Neural progenitor cell (in vitro differentiated cells): ENCODE measurements at regions not wholly inside any gene's neighbourhood (a gene's known extent, or its start where the extent isn't known, plus 50 kb on each side); places are given as distances from the start of the nearest gene placed in this dataset.

Experiments
- DNase-seq: peaks from one replicate; pipeline ENCODE4 v3.0.0-alpha.2; 2016; ENCODE audit warnings: low spot score
- H2AFZ ChIP-seq: fragments of 200-600 bp; sonication (generic); replicated peaks from 2 replicates; pipeline ENCODE4 v1.6.1; 2016; ENCODE audit warnings: antibody characterized with exemption
- H3F3A ChIP-seq: fragments of 200-600 bp; sonication (generic); 2 replicates; pipeline ENCODE4 v1.6.1; 2016; ENCODE audit warnings: antibody characterized with exemption, low read depth
- H3K27ac ChIP-seq: fragments of 200-600 bp; sonication (generic); 2 replicates; pipeline ENCODE4 v1.5.1; 2016; ENCODE audit warnings: mild to moderate bottlenecking
- H3K27me3 ChIP-seq: fragments of 200-600 bp; sonication (generic); 2 replicates; pipeline ENCODE4 v1.6.1; 2016; ENCODE audit warnings: mild to moderate bottlenecking, moderate library complexity
- H3K36me3 ChIP-seq: fragments of 200-600 bp; sonication (generic); 2 replicates; pipeline ENCODE4 v1.5.1; 2016
- H3K4me1 ChIP-seq: fragments of 200-600 bp; sonication (generic); 2 replicates; pipeline ENCODE4 v1.6.1; 2016; ENCODE audit warnings: mixed run types
- H3K4me2 ChIP-seq: fragments of 200-600 bp; sonication (generic); 2 replicates; pipeline ENCODE4 v1.6.1; 2016
- H3K4me3 ChIP-seq: fragments of 200-600 bp; sonication (generic); 2 replicates; pipeline ENCODE4 v1.5.1; 2016
- H3K79me2 ChIP-seq: fragments of 200-600 bp; sonication (generic); 2 replicates; pipeline ENCODE4 v1.6.1; 2016; ENCODE audit warnings: low read depth
- H3K9ac ChIP-seq: fragments of 200-600 bp; sonication (generic); 2 replicates; pipeline ENCODE4 v1.6.1; 2016
- H3K9me3 ChIP-seq: fragments of 200-600 bp; sonication (generic); 2 replicates; pipeline ENCODE4 v1.5.1; 2016; ENCODE audit warnings: low read depth
- H4K20me1 ChIP-seq: fragments of 200-600 bp; sonication (generic); 2 replicates; pipeline ENCODE4 v1.6.1; 2016; ENCODE audit warnings: low read depth
- H3K27ac Mint-ChIP-seq: 3 replicates; pipeline ENCODE4 v1.8.0; 2021; ENCODE audit warnings: mixed read lengths
- H3K27me3 Mint-ChIP-seq: 2 replicates; pipeline ENCODE4 v1.8.0; 2022; ENCODE audit warnings: low read depth, mild to moderate bottlenecking, inconsistent platforms, moderate library complexity, mixed read lengths; ENCODE audit not compliant: insufficient read depth
- H3K36me3 Mint-ChIP-seq: 3 replicates; pipeline ENCODE4 v1.8.0; 2021; ENCODE audit warnings: mixed read lengths
- H3K4me1 Mint-ChIP-seq: 3 replicates; pipeline ENCODE4 v1.8.0; 2021; ENCODE audit warnings: mixed read lengths
- H3K4me3 Mint-ChIP-seq: 3 replicates; pipeline ENCODE4 v1.8.0; 2021; ENCODE audit warnings: mild to moderate bottlenecking, moderate library complexity, mixed read lengths
- H3K9me3 Mint-ChIP-seq: 3 replicates; pipeline ENCODE4 v1.8.0; 2020; ENCODE audit warnings: mixed read lengths
- CTCF ChIP-seq: fragments of 200-600 bp; sonication (generic); IDR thresholded peaks from 2 replicates; pipeline ENCODE4 v1.5.1; 2017; ENCODE audit warnings: antibody characterized with exemption, mild to moderate bottlenecking
- EZH2 ChIP-seq: fragments of 200-600 bp; sonication (generic); IDR thresholded peaks from 2 replicates; pipeline ENCODE4 v1.6.1; 2017; ENCODE audit warnings: antibody characterized with exemption, mild to moderate bottlenecking, moderate library complexity
- EZH2phosphoT487 ChIP-seq: fragments of 200-600 bp; sonication (generic); IDR thresholded peaks from 2 replicates; pipeline ENCODE4 v1.6.1; 2017; ENCODE audit warnings: antibody characterized with exemption

DNA sequence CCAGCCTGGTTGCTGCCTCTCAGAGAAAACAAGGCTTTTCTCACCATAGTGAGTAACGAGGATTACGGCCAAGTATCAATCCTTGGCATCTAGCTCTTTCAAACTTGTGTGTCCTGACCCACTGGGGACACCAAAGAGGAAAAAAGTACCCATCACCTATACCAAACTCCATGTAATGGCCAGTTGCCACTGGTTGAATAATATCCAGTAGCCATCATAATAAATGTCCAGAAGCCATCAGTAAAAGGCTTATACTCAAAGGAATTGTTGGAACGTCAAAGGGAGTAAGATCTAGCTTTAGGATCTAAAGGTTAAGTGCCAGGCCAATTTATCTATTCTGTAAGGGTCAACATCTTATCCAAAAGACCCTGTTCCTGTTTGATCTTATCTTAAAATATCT, 91.1 kb downstream of the PTPRS start:
- TF ChIP-seq CTCF (no peak), EZH2 (no peak), EZH2phosphoT487 (no peak)
- Histone ChIP-seq H4K20me1 (peaks cover 33% of the 10 kb centered on the region), H3K4me1 (peaks cover 7% of the 10 kb centered on the region), H3K4me2 (no peak overlapping the region), H3K4me3 (no peak overlapping the region), H3K27me3 (no peaks in the 10 kb centered on the region), H2AFZ (no peak overlapping the region), H3K79me2 (no peaks in the 10 kb centered on the region), H3K9ac (no peak overlapping the region), H3K36me3 (peaks cover 8% of the 10 kb centered on the region), H3K27ac (no peak overlapping the region), H3F3A (peaks cover 13% of the 10 kb centered on the region), H3K9me3 (no peaks in the 10 kb centered on the region)
- Mint-ChIP-seq H3K4me3 (no peak overlapping the region), H3K4me1 (peaks cover 8% of the 10 kb centered on the region), H3K27ac (no peak overlapping the region), H3K36me3 (peaks cover 33% of the 10 kb centered on the region), H3K9me3 (peaks cover 4% of the 10 kb centered on the region), H3K27me3 (peaks cover 2% of the 10 kb centered on the region)
- DNase-seq, result no peak

GRCh38 chr19:5247957-5248705, 92.5 kb downstream of the PTPRS start:
- no peak for DNase-seq
- Histone ChIP-seq H3K27me3 (no peaks in the 10 kb centered on the region), H3K27ac (no peak overlapping the region), H3K9ac (no peak overlapping the region), H3K9me3 (no peaks in the 10 kb centered on the region), H3K79me2 (no peaks in the 10 kb centered on the region), H3F3A (peaks cover 5% of the 10 kb centered on the region), H4K20me1 (peaks cover 33% of the 10 kb centered on the region), H3K4me2 (no peak overlapping the region), H3K36me3 (peaks cover 7% of the 10 kb centered on the region), H3K4me1 (peaks cover 7% of the 10 kb centered on the region), H3K4me3 (no peak overlapping the region), H2AFZ (no peak overlapping the region)
- no peak for TF ChIP-seq EZH2
- no peak for TF ChIP-seq EZH2phosphoT487
- TF ChIP-seq CTCF, result no peak
- H3K36me3 Mint-ChIP-seq, result peaks cover 26% of the 10 kb centered on the region
- peaks cover 8% of the 10 kb centered on the region for H3K4me1 Mint-ChIP-seq
- peaks cover 2% of the 10 kb centered on the region for H3K27me3 Mint-ChIP-seq
- H3K27ac Mint-ChIP-seq, result peak overlapping the region; percentile 8
- H3K4me3 Mint-ChIP-seq, result no peak overlapping the region
- no peaks in the 10 kb centered on the region for H3K9me3 Mint-ChIP-seq

GRCh38 chr19:5246554-5247155, 94.0 kb downstream of the PTPRS start:
- Histone ChIP-seq H3F3A (peaks cover 5% of the 10 kb centered on the region), H2AFZ (no peak overlapping the region), H3K36me3 (peaks cover 7% of the 10 kb centered on the region), H3K9ac (no peak overlapping the region), H3K4me2 (no peak overlapping the region), H3K27me3 (no peaks in the 10 kb centered on the region), H3K4me3 (no peak overlapping the region), H3K9me3 (no peaks in the 10 kb centered on the region), H4K20me1 (peaks cover 26% of the 10 kb centered on the region), H3K27ac (no peak overlapping the region), H3K79me2 (no peaks in the 10 kb centered on the region), H3K4me1 (peaks cover 3% of the 10 kb centered on the region)
- no peak for DNase-seq
- Mint-ChIP-seq H3K4me3 (no peak overlapping the region), H3K27ac (peak overlapping the region; percentile 28), H3K9me3 (no peaks in the 10 kb centered on the region), H3K4me1 (peaks cover 8% of the 10 kb centered on the region), H3K27me3 (peaks cover 4% of the 10 kb centered on the region), H3K36me3 (peaks cover 22% of the 10 kb centered on the region)
- TF ChIP-seq EZH2phosphoT487 (no peak), EZH2 (no peak), CTCF (no peak)
